ENCODE measurements at regions not wholly inside any gene's neighbourhood (a gene's known extent, or its start where the extent isn't known, plus 50 kb on each side); places are given as distances from the start of the nearest gene placed in this dataset.

DNA sequence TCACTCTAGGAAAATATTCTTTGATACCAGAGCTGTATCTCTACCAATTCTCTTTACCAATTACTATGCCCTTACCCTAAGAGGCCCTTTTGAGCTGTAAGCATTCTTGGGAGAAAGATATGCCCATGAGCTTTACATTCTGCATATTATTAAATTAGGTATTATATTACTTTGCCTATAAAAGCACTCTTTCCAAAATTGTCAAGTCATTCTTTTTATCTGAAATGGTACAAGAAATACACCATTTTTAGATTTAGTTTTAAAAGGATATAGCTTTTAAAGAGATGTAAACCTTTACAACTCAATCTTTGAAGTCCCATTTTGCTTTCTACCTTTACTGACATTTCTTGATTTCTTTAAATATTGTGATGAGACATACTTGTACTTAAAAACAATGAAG is 343.5 kb downstream of the C12orf50 start:
- BruUV-seq (replicated peaks) = no TSS peak
- Mint-ChIP-seq H3K27ac (ENCODE audit: unreplicated experiment) (no peak overlapping the region), H3K36me3 (ENCODE audit: insufficient read depth, unreplicated experiment) (peaks cover 10% of the 10 kb centered on the region), H3K4me3 (ENCODE audit: low read depth, unreplicated experiment) (no peak overlapping the region), H3K9me3 (ENCODE audit: low read depth, unreplicated experiment) (no peaks in the 10 kb centered on the region), H3K4me1 (ENCODE audit: low read depth, unreplicated experiment) (peaks cover 19% of the 10 kb centered on the region), H3K27me3 (ENCODE audit: unreplicated experiment) (no peaks in the 10 kb centered on the region)
- CTCF ChIA-PET = interaction anchor here (0.7 to 0.9 kb wide), 2 partner anchors 242 to 1050 kb away, joined by 3 to 7 read pairs; no protein-coding TSS in a partner anchor
- TF ChIP-seq CTCF (IDR thresholded peaks at IDR 0.05; ENCODE audit: unreplicated experiment) = no peak
- intact Hi-C loops (cut with micrococcal nuclease; ENCODE audit: unreplicated experiment) = loop anchor here (5.0 to 10.0 kb wide), 3 partner anchors 142 to 601 kb away; no protein-coding TSS in a partner anchor
- DNase-seq = no peak

- intact Hi-C loops (cut with micrococcal nuclease; ENCODE audit: unreplicated experiment) = no loop called here
- no peak overlapping the region for H3K4me3 Mint-ChIP-seq (ENCODE audit: low read depth, unreplicated experiment)
- H3K4me1 Mint-ChIP-seq (ENCODE audit: low read depth, unreplicated experiment) = no peaks in the 10 kb centered on the region
- no peak for DNase-seq
- H3K36me3 Mint-ChIP-seq (ENCODE audit: insufficient read depth, unreplicated experiment) = no peaks in the 10 kb centered on the region
- no TSS peak for BruUV-seq (replicated peaks)
- H3K27me3 Mint-ChIP-seq (ENCODE audit: unreplicated experiment) = no peaks in the 10 kb centered on the region
- no peak for TF ChIP-seq CTCF (IDR thresholded peaks at IDR 0.05; ENCODE audit: unreplicated experiment)
- H3K9me3 Mint-ChIP-seq (ENCODE audit: low read depth, unreplicated experiment) = no peaks in the 10 kb centered on the region
- CTCF ChIA-PET = no interaction called here
- no peak overlapping the region for H3K27ac Mint-ChIP-seq (ENCODE audit: unreplicated experiment)
These were observed 349.9 kb downstream of the C12orf50 start for GRCh38 chr12:87679251-87679650.

DNA sequence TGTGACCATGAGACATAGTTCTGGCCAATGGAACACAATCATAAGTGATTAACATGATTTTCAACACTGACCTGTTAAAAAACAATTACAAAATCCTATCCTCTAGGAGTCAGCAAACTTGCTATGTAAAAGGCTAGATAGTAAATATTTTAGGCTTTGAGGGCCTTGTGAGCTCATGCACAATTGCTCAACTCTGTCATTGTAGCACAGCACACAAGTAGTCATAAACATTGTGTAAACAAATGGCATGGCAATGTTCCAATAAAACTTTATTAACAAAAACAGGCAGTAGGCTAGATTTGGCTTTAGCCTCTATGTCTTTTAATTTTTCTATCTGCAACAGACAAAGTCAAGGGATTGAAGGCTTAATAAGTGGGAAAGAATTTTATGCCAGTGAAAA is 350.7 kb downstream of the C12orf50 start:
- no peaks in the 10 kb centered on the region for H3K27me3 Mint-ChIP-seq (ENCODE audit: unreplicated experiment)
- H3K4me1 Mint-ChIP-seq (ENCODE audit: low read depth, unreplicated experiment) = no peaks in the 10 kb centered on the region
- H3K36me3 Mint-ChIP-seq (ENCODE audit: insufficient read depth, unreplicated experiment) = no peaks in the 10 kb centered on the region
- H3K27ac Mint-ChIP-seq (ENCODE audit: unreplicated experiment) = no peak overlapping the region
- no TSS peak for BruUV-seq (replicated peaks)
- intact Hi-C loops (cut with micrococcal nuclease; ENCODE audit: unreplicated experiment) = no loop called here
- CTCF ChIA-PET = no interaction called here
- no peak for TF ChIP-seq CTCF (IDR thresholded peaks at IDR 0.05; ENCODE audit: unreplicated experiment)
- H3K4me3 Mint-ChIP-seq (ENCODE audit: low read depth, unreplicated experiment) = no peak overlapping the region
- H3K9me3 Mint-ChIP-seq (ENCODE audit: low read depth, unreplicated experiment) = no peaks in the 10 kb centered on the region
- DNase-seq = no peak

- intact Hi-C loops (cut with micrococcal nuclease; ENCODE audit: unreplicated experiment) = no loop called here
- no peaks in the 10 kb centered on the region for H3K27me3 Mint-ChIP-seq (ENCODE audit: unreplicated experiment)
- CTCF ChIA-PET = no interaction called here
- no peaks in the 10 kb centered on the region for H3K36me3 Mint-ChIP-seq (ENCODE audit: insufficient read depth, unreplicated experiment)
- no peaks in the 10 kb centered on the region for H3K9me3 Mint-ChIP-seq (ENCODE audit: low read depth, unreplicated experiment)
- no peak for TF ChIP-seq CTCF (IDR thresholded peaks at IDR 0.05; ENCODE audit: unreplicated experiment)
- no peak overlapping the region for H3K27ac Mint-ChIP-seq (ENCODE audit: unreplicated experiment)
- BruUV-seq (replicated peaks) = no TSS peak
- no peaks in the 10 kb centered on the region for H3K4me1 Mint-ChIP-seq (ENCODE audit: low read depth, unreplicated experiment)
- no peak for DNase-seq
- H3K4me3 Mint-ChIP-seq (ENCODE audit: low read depth, unreplicated experiment) = no peak overlapping the region
These were observed 352.5 kb downstream of the C12orf50 start for GRCh38 chr12:87676731-87677130.
